NOMO-1 treated with DMSO at 0.1 percent for 48 hours (cell line): ENCODE measurements at regions not wholly inside any gene's neighbourhood (a gene's known extent, or its start where the extent isn't known, plus 50 kb on each side); places are given as distances from the start of the nearest gene placed in this dataset.

Experiments
- DNase-seq: peaks from one replicate; lab custom pipeline; 2025; ENCODE audit not compliant: unreplicated experiment; lab: John Stamatoyannopoulos, UW

GRCh38 chr2:79453918-79454317 lies 58.9 kb upstream of the CTNNA2 start:
- DNase-seq, result no peak

- no peak for DNase-seq
Measured at GRCh38 chr2:79452651-79453050, 60.2 kb upstream of the CTNNA2 start.

- no peak for DNase-seq
Measured at GRCh38 chr2:79447463-79447862, 65.4 kb upstream of the CTNNA2 start.

GRCh38 chr2:79446313-79446712 lies 66.5 kb upstream of the CTNNA2 start:
- no peak for DNase-seq

- DNase-seq, result no peak
Measured at GRCh38 chr2:79437433-79438267, 75.2 kb upstream of the CTNNA2 start.

GRCh38 chr2:79434362-79434761 lies 78.5 kb upstream of the CTNNA2 start:
- DNase-seq, result no peak

GRCh38 chr2:79432731-79433146 lies 80.1 kb upstream of the CTNNA2 start:
- DNase-seq, result no peak

GRCh38 chr2:79428745-79429144 lies 84.1 kb upstream of the CTNNA2 start:
- DNase-seq, result no peak

- DNase-seq, result no peak
Measured at GRCh38 chr2:79414690-79415089, 98.2 kb upstream of the CTNNA2 start.

- no peak for DNase-seq
Measured at GRCh38 chr2:79394485-79394859, 118.4 kb upstream of the CTNNA2 start.

- DNase-seq, result no peak
Measured at GRCh38 chr2:79393806-79394484, 118.9 kb upstream of the CTNNA2 start.

- no peak for DNase-seq
Measured at GRCh38 chr2:79393107-79393685, 119.7 kb upstream of the CTNNA2 start.

GRCh38 chr2:79389481-79389880 lies 123.4 kb upstream of the CTNNA2 start:
- no peak for DNase-seq

GRCh38 chr2:79388024-79388423 lies 124.8 kb upstream of the CTNNA2 start:
- DNase-seq, result no peak

GRCh38 chr2:79387431-79387830 lies 125.4 kb upstream of the CTNNA2 start:
- DNase-seq, result no peak

- no peak for DNase-seq
Measured at GRCh38 chr2:79383681-79384080, 129.2 kb upstream of the CTNNA2 start.

- peak; percentile 27 for DNase-seq
Measured at GRCh38 chr2:79375817-79376216, 137.0 kb upstream of the CTNNA2 start.

GRCh38 chr2:79373358-79374130 lies 139.3 kb upstream of the CTNNA2 start:
- DNase-seq, result no peak

GRCh38 chr2:79370976-79371538 lies 141.8 kb upstream of the CTNNA2 start:
- DNase-seq, result no peak

GRCh38 chr2:79369127-79369526 lies 143.7 kb upstream of the CTNNA2 start:
- DNase-seq, result no peak

GRCh38 chr2:79368116-79368630 lies 144.7 kb upstream of the CTNNA2 start:
- DNase-seq, result no peak
